Heart left ventricle (tissue), 13 donors: ENCODE measurements at regions not wholly inside any gene's neighbourhood (a gene's known extent, or its start where the extent isn't known, plus 50 kb on each side); places are given as distances from the start of the nearest gene placed in this dataset.

Experiments used
- CTCF ChIP-seq, 12 donors: fragments of 200-600 bp; sonication (generic) in 4 of 12; IDR thresholded peaks; one replicate each; pipeline versions ENCODE4 v1.5.0 to v1.8.0; 2018 to 2022; ENCODE audit warnings: antibody characterized with exemption in 12 of 12, mild to moderate bottlenecking in 5 of 12
- POLR2A ChIP-seq, 2 donors: fragments of 450-650 bp; IDR thresholded peaks; one replicate each; pipeline ENCODE4 v1.6.1; 2017; ENCODE audit warnings: antibody characterized with exemption in 2 of 2, mild to moderate bottlenecking in 2 of 2, moderate library complexity in 2 of 2
- donor health status: ischemic (EF 13 %, LVEDD 7.1; RV severe dilation, severe dysfunction).
- donor health status: DM: no; HTN: yes; CAD: no.
- donor health status: DM: no; HTN: no; CAD: no.
- donor health status: ischemic (EF 25% LVEDD 6.9; RV normal size, moderate dysfunction).
- donor health status: ischemic (EF 25% LVEDD 5.7; RV mildly dilated, moderate dysfunction).
- donor health status: ischemic (EF 35%, LVEDD 5.7; RV mildly dilated, moderate dysfunction).
- donor health status: nonischemic (EF 11% LVEDD 7.7; RV severe dilation, severe dysfunction).
- donor health status: DM: yes; HTN: yes; CAD: no.
- donor health status: PGD.
- donor health status: ischemic (EF 29% LVEDD 5.4; RV normal size, mild dysfunction).
- donor health status: nonischemic (EF 23%, LVEDD 6.1; RV moderate dilation, normal function).

- TF ChIP-seq CTCF (IDR thresholded peaks at IDR 0.05), result no peak
- TF ChIP-seq POLR2A (IDR thresholded peaks at IDR 0.05), result no peak
Measured at GRCh38 chr10:106033065-106033464, 1131.4 kb downstream of the SORCS1 start.
